IMR-90 (cell line): ENCODE measurements at regions not wholly inside any gene's neighbourhood (a gene's known extent, or its start where the extent isn't known, plus 50 kb on each side); places are given as distances from the start of the nearest gene placed in this dataset.

Experiments
- BHLHE40 ChIP-seq: fragments of 150-350 bp; IDR thresholded peaks from 2 replicates; pipeline ENCODE4 v1.6.1; 2016; ENCODE audit warnings: mild to moderate bottlenecking, low read depth, low read length
- CHD1 ChIP-seq: IDR thresholded peaks from 2 replicates; pipeline ENCODE4 v1.6.1; 2012; ENCODE audit warnings: low read depth, low read length, improper control_type of control experiment
- FOS ChIP-seq: fragments of 150-350 bp; IDR thresholded peaks from 2 replicates; pipeline ENCODE4 v1.6.1; 2016; ENCODE audit warnings: low read depth, low read length
- MAFK ChIP-seq: IDR thresholded peaks from 2 replicates; pipeline ENCODE4 v1.6.1; 2012; ENCODE audit warnings: low read depth, low read length, improper control_type of control experiment
- MAZ ChIP-seq: IDR thresholded peaks from 2 replicates; pipeline ENCODE4 v1.6.1; 2012; ENCODE audit warnings: low read depth, mild to moderate bottlenecking, low read length, improper control_type of control experiment, moderate library complexity, borderline replicate concordance
- MXI1 ChIP-seq: IDR thresholded peaks from 2 replicates; pipeline ENCODE4 v1.6.1; 2012; ENCODE audit warnings: low read depth, mild to moderate bottlenecking, low read length, moderate library complexity, borderline replicate concordance
- NFE2L2 ChIP-seq: fragments of 150-350 bp; IDR thresholded peaks from 2 replicates; pipeline ENCODE4 v1.6.1; 2016; ENCODE audit warnings: low read depth, mild to moderate bottlenecking, low read length
- POLR2A ChIP-seq: IDR thresholded peaks from 2 replicates; pipeline ENCODE4 v1.6.1; 2012; ENCODE audit warnings: mild to moderate bottlenecking, low read depth, low read length
- RAD21 ChIP-seq: IDR thresholded peaks from 2 replicates; pipeline ENCODE4 v1.6.1; 2012; ENCODE audit warnings: low read length, improper control_type of control experiment
- RCOR1 ChIP-seq: IDR thresholded peaks from 2 replicates; pipeline ENCODE4 v1.6.1; 2012; ENCODE audit warnings: mild to moderate bottlenecking, low read length, improper control_type of control experiment; ENCODE audit not compliant: insufficient replicate concordance
- RFX5 ChIP-seq: IDR thresholded peaks from 2 replicates; pipeline ENCODE4 v1.8.0; 2012; ENCODE audit warnings: low read depth, mild to moderate bottlenecking, low read length, moderate library complexity
- SMC3 ChIP-seq: fragments of 150-350 bp; IDR thresholded peaks from 2 replicates; pipeline ENCODE4 v1.6.1; 2016; ENCODE audit warnings: low read depth, mild to moderate bottlenecking, antibody characterized with exemption, low read length, moderate library complexity
- TF ChIP-seq, protein P1 (sequence below): conservative IDR thresholded peaks from 2 replicates; pipeline ENCODE4 v1.5.1; 2012; ENCODE audit warnings: mild to moderate bottlenecking, low read depth, low read length, improper control_type of control experiment
- TF ChIP-seq, protein P2 (sequence below): fragments of 150-350 bp; IDR thresholded peaks from 2 replicates; pipeline ENCODE4 v1.6.1; 2017; ENCODE audit warnings: mild to moderate bottlenecking, antibody characterized with exemption, low read length, low read depth

DNA sequence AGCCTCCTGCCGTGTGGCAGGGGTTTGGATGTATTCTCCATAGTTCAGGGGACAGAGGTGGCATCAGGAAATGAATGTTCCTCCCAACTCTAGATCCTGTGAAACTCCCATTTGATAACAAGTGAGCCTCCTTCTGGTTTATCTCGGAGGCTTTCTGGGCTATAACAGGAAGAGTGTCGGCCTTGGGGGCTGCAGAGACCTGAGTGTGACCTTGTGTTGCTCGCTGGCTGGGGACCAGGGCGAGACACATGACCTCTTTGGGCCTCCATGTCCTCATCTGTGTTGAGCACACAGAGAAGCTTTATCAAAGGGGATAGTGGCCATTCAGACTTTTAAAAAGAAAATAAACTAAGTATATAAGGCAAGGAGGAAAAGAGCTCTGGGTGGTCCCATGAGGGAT lies 78.0 kb upstream of the SMNDC1 start:
- TF ChIP-seq, protein P1, sequence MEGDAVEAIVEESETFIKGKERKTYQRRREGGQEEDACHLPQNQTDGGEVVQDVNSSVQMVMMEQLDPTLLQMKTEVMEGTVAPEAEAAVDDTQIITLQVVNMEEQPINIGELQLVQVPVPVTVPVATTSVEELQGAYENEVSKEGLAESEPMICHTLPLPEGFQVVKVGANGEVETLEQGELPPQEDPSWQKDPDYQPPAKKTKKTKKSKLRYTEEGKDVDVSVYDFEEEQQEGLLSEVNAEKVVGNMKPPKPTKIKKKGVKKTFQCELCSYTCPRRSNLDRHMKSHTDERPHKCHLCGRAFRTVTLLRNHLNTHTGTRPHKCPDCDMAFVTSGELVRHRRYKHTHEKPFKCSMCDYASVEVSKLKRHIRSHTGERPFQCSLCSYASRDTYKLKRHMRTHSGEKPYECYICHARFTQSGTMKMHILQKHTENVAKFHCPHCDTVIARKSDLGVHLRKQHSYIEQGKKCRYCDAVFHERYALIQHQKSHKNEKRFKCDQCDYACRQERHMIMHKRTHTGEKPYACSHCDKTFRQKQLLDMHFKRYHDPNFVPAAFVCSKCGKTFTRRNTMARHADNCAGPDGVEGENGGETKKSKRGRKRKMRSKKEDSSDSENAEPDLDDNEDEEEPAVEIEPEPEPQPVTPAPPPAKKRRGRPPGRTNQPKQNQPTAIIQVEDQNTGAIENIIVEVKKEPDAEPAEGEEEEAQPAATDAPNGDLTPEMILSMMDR: no peak
- no peak for TF ChIP-seq FOS
- TF ChIP-seq POLR2A: no peak
- no peak for TF ChIP-seq MAFK
- TF ChIP-seq RAD21: no peak
- no peak for TF ChIP-seq CHD1
- no peak for TF ChIP-seq RCOR1
- no peak for TF ChIP-seq RFX5
- TF ChIP-seq BHLHE40: no peak
- TF ChIP-seq, protein P2, sequence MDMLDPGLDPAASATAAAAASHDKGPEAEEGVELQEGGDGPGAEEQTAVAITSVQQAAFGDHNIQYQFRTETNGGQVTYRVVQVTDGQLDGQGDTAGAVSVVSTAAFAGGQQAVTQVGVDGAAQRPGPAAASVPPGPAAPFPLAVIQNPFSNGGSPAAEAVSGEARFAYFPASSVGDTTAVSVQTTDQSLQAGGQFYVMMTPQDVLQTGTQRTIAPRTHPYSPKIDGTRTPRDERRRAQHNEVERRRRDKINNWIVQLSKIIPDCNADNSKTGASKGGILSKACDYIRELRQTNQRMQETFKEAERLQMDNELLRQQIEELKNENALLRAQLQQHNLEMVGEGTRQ: no peak
- no peak for TF ChIP-seq SMC3
- no peak for TF ChIP-seq MXI1
- no peak for TF ChIP-seq MAZ
- no peak for TF ChIP-seq NFE2L2
